ENCODE measurements at regions not wholly inside any gene's neighbourhood (a gene's known extent, or its start where the extent isn't known, plus 50 kb on each side); places are given as distances from the start of the nearest gene placed in this dataset.

GRCh38 chr22:44583061-44583760 lies 85.2 kb upstream of the RTL6 start:
- DNase-seq (ENCODE audit: low read depth in 1 of 2, low spot score in 1 of 2): no peak
- TF ChIP-seq REST (IDR thresholded peaks at IDR 0.05; ENCODE audit: insufficient replicate concordance, low read depth) (no peak), SPI1 (IDR thresholded peaks at IDR 0.05; ENCODE audit: borderline replicate concordance, low read depth) (no peak), GABPA (IDR thresholded peaks at IDR 0.05; ENCODE audit: low read depth) (no peak), POLR2AphosphoS5 (IDR thresholded peaks at IDR 0.05; ENCODE audit: low read depth) (no peak), CTCF (IDR thresholded peaks at IDR 0.05; ENCODE audit: insufficient read depth, low read length) (no peak)
- H3K27ac ChIP-seq (replicated peaks): no peak overlapping the region
- no peak overlapping the region for H3K4me3 ChIP-seq (replicated peaks; ENCODE audit: insufficient read depth, low read length)
- H3K27me3 ChIP-seq (ENCODE audit: insufficient read depth, poor library complexity, severe bottlenecking): no peaks in the 10 kb centered on the region

DNA sequence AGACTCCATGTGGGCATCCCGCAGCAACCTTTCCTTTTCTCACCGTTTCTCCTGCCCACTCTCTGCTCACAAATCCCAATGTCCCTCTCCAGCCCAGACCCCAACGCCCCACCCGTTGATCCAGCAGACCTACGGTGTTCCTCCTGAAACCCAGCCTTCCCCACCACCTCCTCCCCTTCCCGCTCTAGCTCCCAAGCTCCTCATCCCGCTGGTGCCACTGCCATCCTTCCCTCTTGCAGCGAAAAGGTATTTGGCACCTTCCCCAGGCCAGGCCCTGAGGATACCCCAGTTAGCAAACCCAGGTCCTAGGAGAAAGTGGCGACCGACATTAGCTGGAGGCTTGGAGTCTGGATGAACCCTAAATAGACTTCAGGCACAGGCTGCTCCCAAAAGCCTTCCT lies 84.0 kb upstream of the RTL6 start:
- TF ChIP-seq REST (IDR thresholded peaks at IDR 0.05; ENCODE audit: insufficient replicate concordance, low read depth): no peak
- no peak for TF ChIP-seq SPI1 (IDR thresholded peaks at IDR 0.05; ENCODE audit: borderline replicate concordance, low read depth)
- TF ChIP-seq POLR2AphosphoS5 (IDR thresholded peaks at IDR 0.05; ENCODE audit: low read depth): no peak
- TF ChIP-seq GABPA (IDR thresholded peaks at IDR 0.05; ENCODE audit: low read depth): no peak
- TF ChIP-seq CTCF (IDR thresholded peaks at IDR 0.05; ENCODE audit: insufficient read depth, low read length): no peak
- H3K27ac ChIP-seq (replicated peaks): no peak overlapping the region
- H3K27me3 ChIP-seq (ENCODE audit: insufficient read depth, poor library complexity, severe bottlenecking): no peaks in the 10 kb centered on the region
- no peak for DNase-seq (ENCODE audit: low read depth in 1 of 2, low spot score in 1 of 2)
- H3K4me3 ChIP-seq (replicated peaks; ENCODE audit: insufficient read depth, low read length): no peak overlapping the region

GRCh38 chr22:44581096-44581435 lies 83.0 kb upstream of the RTL6 start:
- Histone ChIP-seq H3K4me3 (replicated peaks; ENCODE audit: insufficient read depth, low read length) (no peak overlapping the region), H3K27ac (replicated peaks) (no peak overlapping the region), H3K27me3 (ENCODE audit: insufficient read depth, poor library complexity, severe bottlenecking) (no peaks in the 10 kb centered on the region)
- no peak for TF ChIP-seq POLR2AphosphoS5 (IDR thresholded peaks at IDR 0.05; ENCODE audit: low read depth)
- no peak for TF ChIP-seq SPI1 (IDR thresholded peaks at IDR 0.05; ENCODE audit: borderline replicate concordance, low read depth)
- TF ChIP-seq GABPA (IDR thresholded peaks at IDR 0.05; ENCODE audit: low read depth): no peak
- no peak for DNase-seq (ENCODE audit: low read depth in 1 of 2, low spot score in 1 of 2)

GRCh38 chr22:44580176-44581095 lies 82.4 kb upstream of the RTL6 start:
- TF ChIP-seq REST (IDR thresholded peaks at IDR 0.05; ENCODE audit: insufficient replicate concordance, low read depth) (no peak), CTCF (IDR thresholded peaks at IDR 0.05; ENCODE audit: insufficient read depth, low read length) (no peak), GABPA (IDR thresholded peaks at IDR 0.05; ENCODE audit: low read depth) (no peak), SPI1 (IDR thresholded peaks at IDR 0.05; ENCODE audit: borderline replicate concordance, low read depth) (no peak), POLR2AphosphoS5 (IDR thresholded peaks at IDR 0.05; ENCODE audit: low read depth) (no peak)
- Histone ChIP-seq H3K4me3 (replicated peaks; ENCODE audit: insufficient read depth, low read length) (no peak overlapping the region), H3K27ac (replicated peaks) (no peak overlapping the region), H3K27me3 (ENCODE audit: insufficient read depth, poor library complexity, severe bottlenecking) (no peaks in the 10 kb centered on the region)
- DNase-seq (ENCODE audit: low read depth in 1 of 2, low spot score in 1 of 2): no peak

Data from HL-60 (cell line).